H1 (cell line): ENCODE measurements at regions not wholly inside any gene's neighbourhood (a gene's known extent, or its start where the extent isn't known, plus 50 kb on each side); places are given as distances from the start of the nearest gene placed in this dataset.

Experiments
- CTCF ChIA-PET: fragments of 300-600 bp; sonication (Branson Sonifier 250); formaldehyde crosslinking; loops from one replicate; lab custom pipeline; 2021; ENCODE audit not compliant: partially characterized antibody; lab: Charles Lee
- POLR2A ChIA-PET: fragments of 300-600 bp; sonication (Branson Sonifier 250); formaldehyde crosslinking; loops from one replicate; lab custom pipeline; 2021; ENCODE audit warnings: inconsistent platforms; ENCODE audit not compliant: partially characterized antibody; lab: Charles Lee
- DNase-seq, 2 experiments: peaks; one replicate each; pipeline versions ENCODE4 v3.0.0 to v3.0.0-alpha.2; 2010 to 2022; ENCODE audit warnings: low spot score in 2 of 2, low read depth in 1 of 2, mixed read lengths in 1 of 2
- FAIRE-seq: peaks from 2 replicates; lab custom pipeline; 2011; peaks lifted over from hg19 to GRCh38; lab: Jason Lieb, UNC
- H2AFZ ChIP-seq: 2 replicates; pipeline ENCODE4 v1.8.1; 2012; ENCODE audit warnings: low read length, inconsistent platforms
- H2AK5ac ChIP-seq: 2 replicates; pipeline ENCODE4 v1.6.1; 2013; ENCODE audit warnings: low read depth, low read length
- H2BK120ac ChIP-seq: replicated peaks from 2 replicates; pipeline ENCODE3; 2013; ENCODE audit warnings: low read depth, low read length, inconsistent platforms
- H2BK12ac ChIP-seq: 2 replicates; pipeline ENCODE4 v1.6.1; 2013; ENCODE audit warnings: low read depth, low read length
- H2BK15ac ChIP-seq: 2 replicates; pipeline ENCODE4 v1.6.1; 2013; ENCODE audit warnings: low read length
- H2BK20ac ChIP-seq: 2 replicates; pipeline ENCODE4 v1.6.1; 2013; ENCODE audit warnings: low read length
- H2BK5ac ChIP-seq: 2 replicates; pipeline ENCODE4 v1.6.1; 2013; ENCODE audit warnings: low read depth, low read length
- H3K14ac ChIP-seq: 2 replicates; pipeline ENCODE4 v1.6.1; 2013; ENCODE audit warnings: inconsistent platforms; ENCODE audit not compliant: insufficient read length
- H3K18ac ChIP-seq: 2 replicates; pipeline ENCODE4 v1.6.1; 2013; ENCODE audit warnings: low read length; ENCODE audit errors: extremely low read depth
- H3K23ac ChIP-seq: 2 replicates; pipeline ENCODE4 v1.6.1; 2013; ENCODE audit warnings: inconsistent platforms; ENCODE audit not compliant: insufficient read length
- H3K23me2 ChIP-seq: 2 replicates; pipeline ENCODE4 v1.6.1; 2013; ENCODE audit warnings: low read depth, low read length
- H3K27ac ChIP-seq: 2 replicates; pipeline ENCODE4 v1.6.1; 2011; ENCODE audit warnings: low read depth, low read length, inconsistent platforms
- H3K27me3 ChIP-seq, 4 experiments: replicated peaks in 1 of 4; 1 replicate in 1 of 4; 2 replicates in 3 of 4; pipeline versions ENCODE4 v1.6.1 to v1.8.1; 2011 to 2013; ENCODE audit warnings: low read length in 3 of 4, mild to moderate bottlenecking in 3 of 4, inconsistent platforms in 2 of 4, mixed read lengths in 2 of 4, moderate library complexity in 1 of 4; ENCODE audit not compliant: control insufficient read depth in 3 of 4, insufficient read depth in 3 of 4; ENCODE audit errors: extremely low read depth in 1 of 4
- H3K36me3 ChIP-seq, 4 experiments: 2 replicates each; pipeline versions ENCODE4 v1.6.1 to v1.8.1; 2011 to 2013; ENCODE audit warnings: mild to moderate bottlenecking in 4 of 4, low read length in 3 of 4, moderate library complexity in 2 of 4, control low read depth in 1 of 4, inconsistent platforms in 1 of 4; ENCODE audit not compliant: insufficient read depth in 4 of 4, control insufficient read depth in 2 of 4
- H3K4ac ChIP-seq: replicated peaks from 2 replicates; pipeline ENCODE3; 2013; ENCODE audit warnings: low read length, low read depth, mixed read lengths, inconsistent platforms; ENCODE audit not compliant: insufficient read length
- H3K4me1 ChIP-seq, 4 experiments: replicated peaks in 1 of 4; 1 replicate in 1 of 4; 2 replicates in 3 of 4; pipeline versions ENCODE4 v1.6.1 to v1.8.1; 2011 to 2013; ENCODE audit warnings: low read length in 3 of 4, inconsistent platforms in 2 of 4, mixed read lengths in 1 of 4; ENCODE audit not compliant: insufficient read depth in 4 of 4, control insufficient read depth in 3 of 4
- H3K4me2 ChIP-seq, 2 experiments: 2 replicates each; pipeline versions ENCODE4 v1.6.1 to v1.8.1; 2011 to 2013; ENCODE audit warnings: low read depth in 2 of 2, low read length in 2 of 2, control low read depth in 1 of 2, inconsistent platforms in 1 of 2, mild to moderate bottlenecking in 1 of 2; ENCODE audit not compliant: insufficient read depth in 1 of 2
- H3K4me3 ChIP-seq, 4 experiments: fragments of 200-600, 300-600 bp in 1 of 4; sonication (generic), shearing (Covaris generic), sonication (Bioruptor Twin) in 1 of 4; 2 replicates each; pipeline versions ENCODE4 v1.5.1 to v1.8.1; 2011 to 2016; ENCODE audit warnings: low read length in 4 of 4, low read depth in 3 of 4, control low read depth in 2 of 4, inconsistent platforms in 2 of 4, mild to moderate bottlenecking in 2 of 4, mixed read lengths in 1 of 4, moderate library complexity in 1 of 4; ENCODE audit not compliant: insufficient read depth in 2 of 4; ENCODE audit errors: extremely low read depth in 1 of 4
- H3K56ac ChIP-seq: replicated peaks from 2 replicates; pipeline ENCODE3; 2013; ENCODE audit warnings: low read depth, mild to moderate bottlenecking, mixed read lengths, low read length, inconsistent platforms; ENCODE audit not compliant: insufficient read length
- H3K79me1 ChIP-seq: 2 replicates; pipeline ENCODE4 v1.6.1; 2013; ENCODE audit warnings: low read depth, low read length, control low read depth
- H3K79me2 ChIP-seq, 2 experiments: 2 replicates each; pipeline versions ENCODE4 v1.6.1 to v1.8.1; 2012 to 2013; ENCODE audit warnings: low read length in 2 of 2, mild to moderate bottlenecking in 2 of 2, inconsistent platforms in 1 of 2; ENCODE audit not compliant: insufficient read depth in 2 of 2, control insufficient read depth in 1 of 2
- H3K9ac ChIP-seq, 4 experiments: replicated peaks in 1 of 4; 1 replicate in 1 of 4; 2 replicates in 3 of 4; pipeline versions ENCODE4 v1.6.1 to v1.8.1; 2011 to 2013; ENCODE audit warnings: low read depth in 3 of 4, low read length in 3 of 4, control low read depth in 2 of 4, mild to moderate bottlenecking in 2 of 4, moderate library complexity in 2 of 4, inconsistent platforms in 1 of 4; ENCODE audit errors: extremely low read depth in 1 of 4
- H3K9me3 ChIP-seq, 2 experiments: 2 replicates each; pipeline versions ENCODE4 v1.6.1 to v1.8.1; 2012 to 2013; ENCODE audit warnings: mild to moderate bottlenecking in 2 of 2, moderate library complexity in 2 of 2, control low read depth in 1 of 2, inconsistent platforms in 1 of 2, low read depth in 1 of 2, low read length in 1 of 2, mixed read lengths in 1 of 2; ENCODE audit not compliant: insufficient read depth in 2 of 2
- H4K20me1 ChIP-seq, 2 experiments: replicated peaks in 1 of 2; 2 replicates each; pipeline versions ENCODE3 to v1.8.1; 2011 to 2013; ENCODE audit warnings: inconsistent platforms in 2 of 2, low read length in 2 of 2, mild to moderate bottlenecking in 1 of 2; ENCODE audit not compliant: insufficient read depth in 2 of 2, control insufficient read depth in 1 of 2
- H4K5ac ChIP-seq: 2 replicates; pipeline ENCODE4 v1.6.1; 2013; ENCODE audit warnings: low read length, low read depth, mixed read lengths, inconsistent platforms; ENCODE audit not compliant: insufficient read length
- H4K8ac ChIP-seq: 2 replicates; pipeline ENCODE4 v1.8.0; 2013; ENCODE audit warnings: mild to moderate bottlenecking, moderate library complexity, low read length, inconsistent platforms; ENCODE audit not compliant: insufficient read depth; ENCODE audit errors: extremely low read depth
- H4K91ac ChIP-seq: replicated peaks from 2 replicates; pipeline ENCODE3; 2013; ENCODE audit warnings: low read length, mixed read lengths, inconsistent platforms; ENCODE audit not compliant: insufficient read length
- BCL11A ChIP-seq, 2 experiments: IDR thresholded peaks; one replicate each; pipeline ENCODE4 v1.6.1; 2011; ENCODE audit warnings: low read depth in 2 of 2, low read length in 2 of 2, mild to moderate bottlenecking in 2 of 2
- CBX5 ChIP-seq: fragments of 300-800, 300-1000 bp; sonication (generic); IDR thresholded peaks from 2 replicates; pipeline ENCODE4 v1.7.1; 2016; ENCODE audit warnings: antibody characterized with exemption, low read length, low read depth
- CTBP2 ChIP-seq: IDR thresholded peaks from 2 replicates; pipeline ENCODE4 v1.7.0; 2011; ENCODE audit warnings: borderline replicate concordance, mild to moderate bottlenecking, moderate library complexity, mixed read lengths, low read length; ENCODE audit not compliant: insufficient read depth, insufficient read length
- FOSL1 ChIP-seq: IDR thresholded peaks from 2 replicates; pipeline ENCODE4 v1.6.1; 2011; ENCODE audit warnings: mild to moderate bottlenecking, low read depth, low read length, moderate library complexity; ENCODE audit not compliant: insufficient read depth
- HDAC6 ChIP-seq: IDR thresholded peaks from one replicate; pipeline ENCODE4 v1.7.1; 2012; ENCODE audit warnings: low read depth, mild to moderate bottlenecking, inconsistent platforms, low read length, moderate library complexity
- JUN ChIP-seq: IDR thresholded peaks from 2 replicates; pipeline ENCODE4 v1.6.1; 2011; ENCODE audit warnings: low read depth, mild to moderate bottlenecking, improper control_type of control experiment, low read length
- KDM5A ChIP-seq: fragments of 200-600 bp; IDR thresholded peaks from 2 replicates; pipeline ENCODE4 v1.7.1; 2012; ENCODE audit warnings: mild to moderate bottlenecking, low read length, inconsistent platforms, mixed read lengths
- MAFK ChIP-seq: IDR thresholded peaks from 2 replicates; pipeline ENCODE4 v1.6.1; 2012; ENCODE audit warnings: low read depth, mild to moderate bottlenecking, improper control_type of control experiment, low read length
- MAX ChIP-seq: IDR thresholded peaks from 2 replicates; pipeline ENCODE4 v1.6.1; 2012; ENCODE audit warnings: inconsistent platforms
- POLR2AphosphoS5 ChIP-seq: IDR thresholded peaks from 2 replicates; pipeline ENCODE4 v1.6.1; 2011; ENCODE audit warnings: low read depth, low read length
- RBBP5 ChIP-seq: IDR thresholded peaks from 2 replicates; pipeline ENCODE4 v1.7.1; 2012; ENCODE audit warnings: low read depth, mild to moderate bottlenecking, inconsistent platforms, low read length, moderate library complexity, borderline replicate concordance
- SIX5 ChIP-seq: IDR thresholded peaks from 2 replicates; pipeline ENCODE4 v1.6.1; 2011; ENCODE audit warnings: mild to moderate bottlenecking, low read depth, low read length
- SP2 ChIP-seq: IDR thresholded peaks from 2 replicates; pipeline ENCODE4 v1.6.1; 2012; ENCODE audit warnings: mild to moderate bottlenecking, low read length, inconsistent platforms
- SP4 ChIP-seq: IDR thresholded peaks from 2 replicates; pipeline ENCODE4 v1.6.1; 2012; ENCODE audit warnings: low read length, inconsistent platforms
- YY1 ChIP-seq: IDR thresholded peaks from 2 replicates; pipeline ENCODE4 v1.6.1; 2011; ENCODE audit warnings: low read depth, mild to moderate bottlenecking, low read length
- ZNF274 ChIP-seq: IDR thresholded peaks from 2 replicates; pipeline ENCODE4 v1.7.0; 2012; ENCODE audit warnings: low read length, borderline replicate concordance; ENCODE audit errors: extremely low read depth
- WGBS, 2 experiments: shearing (Covaris generic) in 1 of 2; methylation state at CpG; one replicate each; pipeline versions ENCODE4 v1.1.6 to v1.1.7; 2013 to 2015; ENCODE audit warnings: low lambda C conversion rate in 2 of 2, mixed read lengths in 2 of 2, inconsistent platforms in 1 of 2, low coverage in 1 of 2, missing lambda C conversion rate in 1 of 2; ENCODE audit not compliant: insufficient replicate concordance in 2 of 2, insufficient coverage in 1 of 2, insufficient read length in 1 of 2; ENCODE audit errors: extremely low coverage in 1 of 2, missing lambda C conversion rate in 1 of 2; 5-methylcytosine and 5-hydroxymethylcytosine counted together

- Histone ChIP-seq H4K8ac (no peak overlapping the region), H3K79me1 (no peaks in the 10 kb centered on the region), H3K23ac (no peak overlapping the region), H4K20me1 (no peaks in the 10 kb centered on the region), H3K23me2 (0 out of 2 replicates have a peak, but pooled peaks cover 1% of the 10 kb centered on the region), H3K79me2 (no peaks in the 10 kb centered on the region), H3K56ac (no peak overlapping the region), H3K9ac (no peak overlapping the region), H3K4me3 (no peak overlapping the region), H3K14ac (no peak overlapping the region), H2BK15ac (no peak overlapping the region), H2BK120ac (no peak overlapping the region), H2BK12ac (no peak overlapping the region), H4K91ac (no peak overlapping the region), H3K4me2 (no peak overlapping the region), H3K36me3 (no peaks in the 10 kb centered on the region), H3K27ac (no peak overlapping the region), H3K4ac (no peak overlapping the region), H3K18ac (no peak overlapping the region), H3K27me3 (no peaks in the 10 kb centered on the region), H3K9me3 (no peaks in the 10 kb centered on the region), H2BK5ac (no peak overlapping the region), H2AK5ac (no peak overlapping the region), H3K4me1 (peaks cover 0 to 7% (median 3%) of the 10 kb centered on the region in 4 experiments; a peak in 5 of 7 replicates), H4K5ac (no peak overlapping the region), H2AFZ (no peak overlapping the region), H2BK20ac (no peak overlapping the region)
- FAIRE-seq (no peak), DNase-seq (no peak)
- ChIA-PET POLR2A (no interaction called here), CTCF (interaction anchor here (0.8 kb wide), 1 partner anchor 193 kb away, joined by 4 read pairs; no protein-coding TSS in a partner anchor)
- WGBS, 2 experiments = 89 to 100% methylated on average over 1 to 4 of the region's 4 CpGs
- TF ChIP-seq YY1 = no peak
- TF ChIP-seq CBX5 = no peak
- TF ChIP-seq CTBP2 = no peak
- no peak for TF ChIP-seq HDAC6
- no peak for TF ChIP-seq SIX5
- no peak for TF ChIP-seq MAFK
- TF ChIP-seq POLR2AphosphoS5 = no peak
- no peak for TF ChIP-seq BCL11A (IDR thresholded peaks at IDR 0.05; ENCODE audit: low read depth in 2 of 2, low read length in 2 of 2)
- no peak for TF ChIP-seq KDM5A
- TF ChIP-seq SP2 = no peak
- no peak for TF ChIP-seq SP4
- TF ChIP-seq FOSL1 = no peak
- TF ChIP-seq MAX = no peak
- no peak for TF ChIP-seq ZNF274
- no peak for TF ChIP-seq JUN
- no peak for TF ChIP-seq RBBP5
Measured at GRCh38 chr5:167915237-167915636, 376.2 kb upstream of the WWC1 start.
